ENCODE measurements at regions not wholly inside any gene's neighbourhood (a gene's known extent, or its start where the extent isn't known, plus 50 kb on each side); places are given as distances from the start of the nearest gene placed in this dataset.

- no peak for DNase-seq (ENCODE audit: insufficient read length, low spot score, missing footprints)
- no peak overlapping the region for H3K4me3 ChIP-seq (ENCODE audit: insufficient read depth, low read length)
- H2AFZ ChIP-seq (ENCODE audit: low read length), result no peak overlapping the region
- no peak overlapping the region for H3K4me2 ChIP-seq (ENCODE audit: insufficient read depth, low read length)
- no peak overlapping the region for H3K27ac ChIP-seq (ENCODE audit: low read depth, low read length)
- no peaks in the 10 kb centered on the region for H3K36me3 ChIP-seq (ENCODE audit: insufficient read depth, low read length)
- no peaks in the 10 kb centered on the region for H4K20me1 ChIP-seq (ENCODE audit: insufficient read depth, low read length)
- no peaks in the 10 kb centered on the region for H3K79me2 ChIP-seq (ENCODE audit: insufficient read depth, low read length)
- no peaks in the 10 kb centered on the region for H3K4me1 ChIP-seq (ENCODE audit: insufficient read depth, low read length)
- peaks cover 7% of the 10 kb centered on the region for H3K9me3 ChIP-seq (ENCODE audit: low read depth, low read length)
- no peaks in the 10 kb centered on the region for H3K27me3 ChIP-seq (ENCODE audit: insufficient read depth, low read length)
- no peak for TF ChIP-seq CTCF (IDR thresholded peaks at IDR 0.05; ENCODE audit: extremely low read depth, low read depth, low read length)
Measured at GRCh38 chr10:33392706-33393105, 58.2 kb upstream of the NRP1 start.

GRCh38 chr10:33391611-33392465 is 57.4 kb upstream of the NRP1 start:
- Histone ChIP-seq H3K4me3 (ENCODE audit: insufficient read depth, low read length) (no peak overlapping the region), H3K4me2 (ENCODE audit: insufficient read depth, low read length) (no peak overlapping the region)
- DNase-seq (ENCODE audit: insufficient read length, low spot score, missing footprints), result peak; percentile 15

GRCh38 chr10:33390046-33390445 is 55.6 kb upstream of the NRP1 start:
- DNase-seq (ENCODE audit: insufficient read length, low spot score, missing footprints), result no peak
- no peaks in the 10 kb centered on the region for H3K9me3 ChIP-seq (ENCODE audit: low read depth, low read length)
- no peaks in the 10 kb centered on the region for H4K20me1 ChIP-seq (ENCODE audit: insufficient read depth, low read length)
- no peaks in the 10 kb centered on the region for H3K27me3 ChIP-seq (ENCODE audit: insufficient read depth, low read length)
- H3K27ac ChIP-seq (ENCODE audit: low read depth, low read length), result no peak overlapping the region
- H3K4me3 ChIP-seq (ENCODE audit: insufficient read depth, low read length), result no peak overlapping the region
- H3K79me2 ChIP-seq (ENCODE audit: insufficient read depth, low read length), result no peaks in the 10 kb centered on the region
- no peak overlapping the region for H3K4me2 ChIP-seq (ENCODE audit: insufficient read depth, low read length)
- no peak overlapping the region for H2AFZ ChIP-seq (ENCODE audit: low read length)
- H3K36me3 ChIP-seq (ENCODE audit: insufficient read depth, low read length), result no peaks in the 10 kb centered on the region
- no peak for TF ChIP-seq CTCF (IDR thresholded peaks at IDR 0.05; ENCODE audit: extremely low read depth, low read depth, low read length)
- no peaks in the 10 kb centered on the region for H3K4me1 ChIP-seq (ENCODE audit: insufficient read depth, low read length)

More at GRCh38 chr10:33391611-33392465, 57.4 kb upstream of the NRP1 start:
- no peak overlapping the region for H2AFZ ChIP-seq (ENCODE audit: low read length)
- no peaks in the 10 kb centered on the region for H3K79me2 ChIP-seq (ENCODE audit: insufficient read depth, low read length)
- H3K36me3 ChIP-seq (ENCODE audit: insufficient read depth, low read length), result no peaks in the 10 kb centered on the region
- peaks cover 5% of the 10 kb centered on the region for H3K9me3 ChIP-seq (ENCODE audit: low read depth, low read length)
- no peak overlapping the region for H3K27ac ChIP-seq (ENCODE audit: low read depth, low read length)
- no peaks in the 10 kb centered on the region for H3K27me3 ChIP-seq (ENCODE audit: insufficient read depth, low read length)
- no peaks in the 10 kb centered on the region for H4K20me1 ChIP-seq (ENCODE audit: insufficient read depth, low read length)
- no peaks in the 10 kb centered on the region for H3K4me1 ChIP-seq (ENCODE audit: insufficient read depth, low read length)
- no peak for TF ChIP-seq CTCF (IDR thresholded peaks at IDR 0.05; ENCODE audit: extremely low read depth, low read depth, low read length)

- no peaks in the 10 kb centered on the region for H3K36me3 ChIP-seq (ENCODE audit: insufficient read depth, low read length)
- H3K79me2 ChIP-seq (ENCODE audit: insufficient read depth, low read length), result no peaks in the 10 kb centered on the region
- H3K4me1 ChIP-seq (ENCODE audit: insufficient read depth, low read length), result no peaks in the 10 kb centered on the region
- H3K4me2 ChIP-seq (ENCODE audit: insufficient read depth, low read length), result no peak overlapping the region
- H3K27me3 ChIP-seq (ENCODE audit: insufficient read depth, low read length), result no peaks in the 10 kb centered on the region
- H3K27ac ChIP-seq (ENCODE audit: low read depth, low read length), result no peak overlapping the region
- H3K4me3 ChIP-seq (ENCODE audit: insufficient read depth, low read length), result no peak overlapping the region
- H4K20me1 ChIP-seq (ENCODE audit: insufficient read depth, low read length), result no peaks in the 10 kb centered on the region
- H3K9me3 ChIP-seq (ENCODE audit: low read depth, low read length), result no peaks in the 10 kb centered on the region
- no peak for TF ChIP-seq CTCF (IDR thresholded peaks at IDR 0.05; ENCODE audit: extremely low read depth, low read depth, low read length)
- no peak overlapping the region for H2AFZ ChIP-seq (ENCODE audit: low read length)
- no peak for DNase-seq (ENCODE audit: insufficient read length, low spot score, missing footprints)
Measured at GRCh38 chr10:33388785-33389184, 54.3 kb upstream of the NRP1 start.

Measured in osteoblast (primary cell).